NB4 (cell line): ENCODE measurements at regions not wholly inside any gene's neighbourhood (a gene's known extent, or its start where the extent isn't known, plus 50 kb on each side); places are given as distances from the start of the nearest gene placed in this dataset.

Source experiments
- TF ChIP-seq, protein P1 (sequence below): IDR thresholded peaks from one replicate; pipeline ENCODE4 v1.5.1; 2012; ENCODE audit warnings: low read depth, low read length
- TF ChIP-seq, protein P2 (sequence below): IDR thresholded peaks from 2 replicates; pipeline ENCODE4 v1.6.1; 2011; ENCODE audit warnings: low read depth, low read length

DNA sequence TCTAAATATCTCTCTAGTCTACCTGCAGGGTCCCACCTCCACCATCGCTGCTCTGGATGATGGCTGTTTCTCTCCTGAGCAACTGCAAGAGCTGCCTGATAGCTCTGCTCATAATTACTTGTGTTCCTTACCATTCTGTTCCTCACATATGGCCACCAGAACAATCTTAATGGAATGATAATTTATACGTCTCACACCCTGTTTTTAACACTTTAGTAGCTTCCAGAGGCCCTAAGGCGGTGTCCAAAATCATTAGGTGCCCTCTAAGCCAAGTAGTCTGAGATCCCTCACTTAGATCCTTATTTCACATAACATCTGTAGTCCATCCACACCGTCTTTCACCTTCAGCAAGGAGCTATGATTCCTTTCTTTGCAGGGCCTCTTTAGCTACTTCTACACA, 373.3 kb downstream of the GBE1 start:
- TF ChIP-seq, protein P1, sequence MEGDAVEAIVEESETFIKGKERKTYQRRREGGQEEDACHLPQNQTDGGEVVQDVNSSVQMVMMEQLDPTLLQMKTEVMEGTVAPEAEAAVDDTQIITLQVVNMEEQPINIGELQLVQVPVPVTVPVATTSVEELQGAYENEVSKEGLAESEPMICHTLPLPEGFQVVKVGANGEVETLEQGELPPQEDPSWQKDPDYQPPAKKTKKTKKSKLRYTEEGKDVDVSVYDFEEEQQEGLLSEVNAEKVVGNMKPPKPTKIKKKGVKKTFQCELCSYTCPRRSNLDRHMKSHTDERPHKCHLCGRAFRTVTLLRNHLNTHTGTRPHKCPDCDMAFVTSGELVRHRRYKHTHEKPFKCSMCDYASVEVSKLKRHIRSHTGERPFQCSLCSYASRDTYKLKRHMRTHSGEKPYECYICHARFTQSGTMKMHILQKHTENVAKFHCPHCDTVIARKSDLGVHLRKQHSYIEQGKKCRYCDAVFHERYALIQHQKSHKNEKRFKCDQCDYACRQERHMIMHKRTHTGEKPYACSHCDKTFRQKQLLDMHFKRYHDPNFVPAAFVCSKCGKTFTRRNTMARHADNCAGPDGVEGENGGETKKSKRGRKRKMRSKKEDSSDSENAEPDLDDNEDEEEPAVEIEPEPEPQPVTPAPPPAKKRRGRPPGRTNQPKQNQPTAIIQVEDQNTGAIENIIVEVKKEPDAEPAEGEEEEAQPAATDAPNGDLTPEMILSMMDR = no peak
- TF ChIP-seq, protein P2, sequence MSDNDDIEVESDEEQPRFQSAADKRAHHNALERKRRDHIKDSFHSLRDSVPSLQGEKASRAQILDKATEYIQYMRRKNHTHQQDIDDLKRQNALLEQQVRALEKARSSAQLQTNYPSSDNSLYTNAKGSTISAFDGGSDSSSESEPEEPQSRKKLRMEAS = no peak
